ENCODE measurements at regions not wholly inside any gene's neighbourhood (a gene's known extent, or its start where the extent isn't known, plus 50 kb on each side); places are given as distances from the start of the nearest gene placed in this dataset.

DNA sequence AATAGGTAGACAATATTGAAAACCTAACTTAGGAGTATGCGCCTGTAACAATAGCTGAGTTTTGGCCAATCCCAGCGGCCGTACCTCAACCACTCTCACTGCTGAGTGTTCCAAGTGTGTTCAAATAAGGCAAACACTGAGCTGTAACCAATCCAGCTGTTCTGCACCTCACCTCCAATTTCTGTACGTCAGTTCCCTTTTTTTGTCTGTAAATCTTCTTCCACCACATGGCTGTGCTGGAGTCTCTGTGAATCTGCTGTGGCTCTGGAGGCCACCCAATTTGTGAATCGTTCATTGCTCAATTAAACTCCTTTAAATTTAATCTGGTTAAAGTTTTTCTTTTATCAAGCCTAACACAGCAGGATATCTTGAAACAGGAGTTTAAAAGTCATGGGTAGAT, 116.3 kb downstream of the SLC28A3 start:
- H3K9me3 ChIP-seq = no peaks in the 10 kb centered on the region
- H3K36me3 ChIP-seq = no peaks in the 10 kb centered on the region
- H3K27ac ChIP-seq = no peak overlapping the region
- in situ Hi-C loops (cut with MboI; ENCODE audit: low pct_ligation_motif_present in 1 of 4, low pct_unique_long_range_greater_than_20kb in 1 of 4, low sequenced_read_pairs in 3 of 4) = loop anchor here in 1 of 4 donors (25.0 kb wide), 1 partner anchor 88 kb away; no protein-coding TSS in a partner anchor
- intact Hi-C loops (cut with DNase I; ENCODE audit: low total_unique reads) = no loop called here
- no peak for DNase-seq
- WGBS, 2 donors (ENCODE audit: low coverage in 1 of 2) = 58 to 80% methylated on average over 2 to 5 of the region's 5 CpGs
- no peak for TF ChIP-seq EP300 (IDR thresholded peaks at IDR 0.05; ENCODE audit: low read depth)
- TF ChIP-seq, protein P1, sequence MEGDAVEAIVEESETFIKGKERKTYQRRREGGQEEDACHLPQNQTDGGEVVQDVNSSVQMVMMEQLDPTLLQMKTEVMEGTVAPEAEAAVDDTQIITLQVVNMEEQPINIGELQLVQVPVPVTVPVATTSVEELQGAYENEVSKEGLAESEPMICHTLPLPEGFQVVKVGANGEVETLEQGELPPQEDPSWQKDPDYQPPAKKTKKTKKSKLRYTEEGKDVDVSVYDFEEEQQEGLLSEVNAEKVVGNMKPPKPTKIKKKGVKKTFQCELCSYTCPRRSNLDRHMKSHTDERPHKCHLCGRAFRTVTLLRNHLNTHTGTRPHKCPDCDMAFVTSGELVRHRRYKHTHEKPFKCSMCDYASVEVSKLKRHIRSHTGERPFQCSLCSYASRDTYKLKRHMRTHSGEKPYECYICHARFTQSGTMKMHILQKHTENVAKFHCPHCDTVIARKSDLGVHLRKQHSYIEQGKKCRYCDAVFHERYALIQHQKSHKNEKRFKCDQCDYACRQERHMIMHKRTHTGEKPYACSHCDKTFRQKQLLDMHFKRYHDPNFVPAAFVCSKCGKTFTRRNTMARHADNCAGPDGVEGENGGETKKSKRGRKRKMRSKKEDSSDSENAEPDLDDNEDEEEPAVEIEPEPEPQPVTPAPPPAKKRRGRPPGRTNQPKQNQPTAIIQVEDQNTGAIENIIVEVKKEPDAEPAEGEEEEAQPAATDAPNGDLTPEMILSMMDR (IDR thresholded peaks at IDR 0.05) = no peak
- no peak for TF ChIP-seq POLR2A (IDR thresholded peaks at IDR 0.05)
- no peak for TF ChIP-seq POLR2AphosphoS5 (IDR thresholded peaks at IDR 0.05)
- no peaks in the 10 kb centered on the region for H3K27me3 ChIP-seq
- no peaks in the 10 kb centered on the region for H3K4me1 ChIP-seq
- H3K4me3 ChIP-seq = no peak overlapping the region

Small RNAs in the stretch of these regions (small RNA-seq; reads per million reads assigned to genes)
- 0 reads per million in 4 donors for gene AL390838.2
